Uterus (tissue), 3 donors: ENCODE measurements at regions not wholly inside any gene's neighbourhood (a gene's known extent, or its start where the extent isn't known, plus 50 kb on each side); places are given as distances from the start of the nearest gene placed in this dataset.

Experiments used
- DNase-seq, 2 donors: peaks; one replicate each; pipeline ENCODE4 v3.0.0-alpha.2; 2019 to 2020
- H3K27ac ChIP-seq, 2 donors: fragments of 200-600 bp; sonication (generic); 1 replicate in 1 of 2; 2 replicates in 1 of 2; pipeline ENCODE4 v1.5.1; 2016 to 2018
- H3K27me3 ChIP-seq, 2 donors: fragments of 200-600 bp; sonication (generic); one replicate each; pipeline ENCODE4 v1.5.1; 2018 to 2019; ENCODE audit warnings: control low read depth in 1 of 2
- H3K36me3 ChIP-seq, 2 donors: fragments of 200-600 bp; sonication (generic); one replicate each; pipeline ENCODE4 v1.5.1; 2019; ENCODE audit warnings: control low read depth in 1 of 2
- H3K4me1 ChIP-seq, 2 donors: fragments of 200-600 bp; sonication (generic); one replicate each; pipeline ENCODE4 v1.5.1; 2018 to 2019; ENCODE audit warnings: control low read depth in 1 of 2
- H3K4me3 ChIP-seq, 2 donors: fragments of 200-600 bp; sonication (generic); 1 replicate in 1 of 2; 2 replicates in 1 of 2; pipeline ENCODE4 v1.5.1; 2018 to 2019; ENCODE audit warnings: mild to moderate bottlenecking in 1 of 2
- H3K9me3 ChIP-seq, 2 donors: fragments of 200-600 bp; sonication (generic); one replicate each; pipeline ENCODE4 v1.5.1; 2019; ENCODE audit warnings: control low read depth in 1 of 2
- CTCF ChIP-seq, 4 experiments: fragments of 200-600 bp in 2 of 4; fragments of 450-650 bp in 2 of 4; sonication (generic) in 2 of 4; IDR thresholded peaks; one replicate each; pipeline ENCODE4 v1.5.1; 2016 to 2019; ENCODE audit warnings: antibody characterized with exemption in 4 of 4, mild to moderate bottlenecking in 2 of 4, moderate library complexity in 1 of 4
- POLR2A ChIP-seq, 2 donors: fragments of 450-650 bp; IDR thresholded peaks; one replicate each; pipeline ENCODE4 v1.6.1; 2016; ENCODE audit warnings: antibody characterized with exemption in 2 of 2, mild to moderate bottlenecking in 1 of 2, moderate library complexity in 1 of 2
- intact Hi-C: fragments of 100-400 bp; cut with DNase I; formaldehyde crosslinking; loops from one replicate; pipeline ENCODE4 v1.15.1; 2023; ENCODE audit warnings: low total_unique reads
- donor health status: DM: yes; HTN: yes; CAD: no.

DNA sequence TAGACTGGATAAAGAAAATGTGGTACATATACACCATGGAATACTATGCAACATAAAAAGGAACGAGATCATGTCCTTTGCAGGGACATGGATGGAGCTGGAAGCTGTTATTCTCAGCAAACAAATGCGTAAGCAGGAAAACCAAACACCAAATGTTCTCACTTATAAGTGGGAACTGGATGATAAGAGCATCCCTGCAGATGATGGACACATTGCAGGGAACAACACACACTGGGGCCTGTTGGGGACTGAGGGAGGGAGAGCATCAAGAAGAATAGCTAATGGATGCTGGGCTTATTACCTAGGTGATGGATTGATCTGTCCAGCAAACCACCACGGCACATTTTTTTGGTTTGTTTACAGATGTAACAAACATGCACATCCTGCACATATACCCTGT lies 470.5 kb upstream of the CITED2 start:
- Histone ChIP-seq H3K9me3 (no peaks in the 10 kb centered on the region), H3K36me3 (no peaks in the 10 kb centered on the region), H3K27ac (no peak overlapping the region), H3K4me3 (no peak overlapping the region), H3K4me1 (no peaks in the 10 kb centered on the region), H3K27me3 (no peaks in the 10 kb centered on the region)
- no peak for DNase-seq
- TF ChIP-seq CTCF (IDR thresholded peaks at IDR 0.05) (no peak), POLR2A (IDR thresholded peaks at IDR 0.05) (no peak)
- intact Hi-C loops: no loop called here

GRCh38 chr6:139841794-139842215 lies 467.4 kb upstream of the CITED2 start:
- TF ChIP-seq POLR2A (IDR thresholded peaks at IDR 0.05) (no peak), CTCF (IDR thresholded peaks at IDR 0.05) (no peak)
- Histone ChIP-seq H3K4me3 (no peak overlapping the region), H3K4me1 (no peaks in the 10 kb centered on the region), H3K36me3 (no peaks in the 10 kb centered on the region), H3K27me3 (no peaks in the 10 kb centered on the region), H3K9me3 (no peaks in the 10 kb centered on the region), H3K27ac (no peak overlapping the region)
- intact Hi-C loops: no loop called here
- DNase-seq: no peak

DNA sequence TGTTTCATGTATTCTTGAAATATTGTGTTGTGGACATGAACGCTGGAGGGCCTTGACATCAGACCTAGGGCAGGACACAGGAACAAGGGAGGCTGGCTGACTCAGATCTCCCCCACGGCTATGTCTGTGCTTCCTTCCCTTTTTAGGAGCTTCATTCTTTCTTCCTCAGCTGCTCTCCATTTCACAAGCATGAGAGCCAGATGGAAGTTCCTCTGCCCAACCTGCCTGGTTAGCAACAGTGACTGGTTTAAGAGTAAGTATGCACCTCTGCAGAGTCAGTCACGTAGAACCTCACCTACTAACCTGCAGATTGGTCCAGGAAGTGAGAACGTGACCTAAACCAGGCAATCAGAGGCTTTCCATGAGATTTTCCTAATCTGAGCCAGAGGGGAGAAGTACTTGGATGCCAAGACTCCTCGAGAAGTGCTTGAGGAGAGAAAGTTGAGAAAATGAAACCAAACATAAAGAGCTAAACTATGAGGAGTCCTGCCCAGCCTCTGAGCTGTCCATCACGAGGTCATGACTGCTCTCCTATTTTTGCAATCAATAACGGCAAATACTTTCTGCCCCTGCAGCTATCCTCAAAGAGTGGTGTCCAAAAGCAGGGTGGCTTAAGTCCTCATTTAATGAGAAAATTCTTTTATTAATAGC lies 465.2 kb upstream of the CITED2 start:
- H3K36me3 ChIP-seq: no peaks in the 10 kb centered on the region
- intact Hi-C loops: no loop called here

GRCh38 chr6:139834232-139834631 lies 459.8 kb upstream of the CITED2 start:
- Histone ChIP-seq H3K27me3 (no peaks in the 10 kb centered on the region), H3K27ac (no peak overlapping the region), H3K4me1 (no peaks in the 10 kb centered on the region), H3K9me3 (no peaks in the 10 kb centered on the region), H3K4me3 (no peak overlapping the region), H3K36me3 (no peaks in the 10 kb centered on the region)
- no peak for DNase-seq
- TF ChIP-seq POLR2A (IDR thresholded peaks at IDR 0.05) (no peak), CTCF (IDR thresholded peaks at IDR 0.05) (no peak)
- intact Hi-C loops: no loop called here

More for the DNA sequence above, 465.2 kb upstream of the CITED2 start:
- Histone ChIP-seq H3K4me3 (no peak overlapping the region), H3K27me3 (no peaks in the 10 kb centered on the region), H3K4me1 (no peaks in the 10 kb centered on the region), H3K27ac (peak overlapping the region; percentile 9 to 38), H3K9me3 (no peaks in the 10 kb centered on the region)
- TF ChIP-seq CTCF (IDR thresholded peaks at IDR 0.05) (no peak), POLR2A (IDR thresholded peaks at IDR 0.05) (no peak)
- peak in 1 of 2 donors; percentile 22 for DNase-seq

DNA sequence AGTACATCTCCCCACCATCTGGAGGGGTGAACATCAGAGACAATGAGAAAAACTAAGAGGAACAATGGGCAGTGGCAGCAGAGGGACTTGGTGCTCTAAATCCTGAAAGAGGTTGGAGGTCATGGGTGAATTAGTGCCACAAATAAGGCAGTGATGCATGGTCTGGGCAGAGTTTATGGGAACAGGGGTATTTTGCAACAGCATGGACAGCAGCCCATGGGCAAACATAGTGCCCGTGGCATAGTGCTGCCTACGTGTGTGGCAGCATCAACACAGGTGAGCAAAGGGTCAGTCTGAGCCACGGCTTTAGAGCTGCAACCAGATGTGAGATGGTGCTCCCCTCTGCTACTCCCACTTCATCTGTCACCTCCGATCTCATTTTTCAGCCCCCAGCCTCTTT lies 459.1 kb upstream of the CITED2 start:
- TF ChIP-seq CTCF (IDR thresholded peaks at IDR 0.05): no peak
- TF ChIP-seq POLR2A (IDR thresholded peaks at IDR 0.05): no peak
- Histone ChIP-seq H3K27ac (no peak overlapping the region), H3K9me3 (no peaks in the 10 kb centered on the region), H3K36me3 (no peaks in the 10 kb centered on the region), H3K27me3 (no peaks in the 10 kb centered on the region), H3K4me1 (no peaks in the 10 kb centered on the region), H3K4me3 (no peak overlapping the region)
- intact Hi-C loops: no loop called here
- DNase-seq: no peak
